ENCODE measurements at regions not wholly inside any gene's neighbourhood (a gene's known extent, or its start where the extent isn't known, plus 50 kb on each side); places are given as distances from the start of the nearest gene placed in this dataset.

DNA sequence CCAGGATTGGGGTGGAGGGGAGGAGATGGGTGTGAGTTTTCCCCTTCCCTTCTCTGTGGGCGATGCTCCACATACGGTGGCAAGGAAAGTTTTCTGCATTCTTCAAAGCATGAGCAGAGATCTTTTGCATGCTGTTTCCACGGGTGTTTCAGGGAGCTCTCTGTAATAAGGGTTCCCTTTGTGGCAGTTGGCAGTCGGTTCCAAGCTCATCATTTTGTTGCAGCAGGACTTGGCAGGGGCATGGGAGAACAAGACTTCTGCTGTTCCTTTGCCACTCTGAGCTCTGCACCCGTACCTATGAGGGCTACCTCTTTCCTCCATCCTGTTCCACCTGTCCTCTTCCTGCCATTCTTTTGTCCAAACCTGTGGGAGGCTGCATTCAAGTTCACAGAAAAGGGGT lies 71.3 kb upstream of the SPRED2 start (continued):
- TF ChIP-seq, protein P1, sequence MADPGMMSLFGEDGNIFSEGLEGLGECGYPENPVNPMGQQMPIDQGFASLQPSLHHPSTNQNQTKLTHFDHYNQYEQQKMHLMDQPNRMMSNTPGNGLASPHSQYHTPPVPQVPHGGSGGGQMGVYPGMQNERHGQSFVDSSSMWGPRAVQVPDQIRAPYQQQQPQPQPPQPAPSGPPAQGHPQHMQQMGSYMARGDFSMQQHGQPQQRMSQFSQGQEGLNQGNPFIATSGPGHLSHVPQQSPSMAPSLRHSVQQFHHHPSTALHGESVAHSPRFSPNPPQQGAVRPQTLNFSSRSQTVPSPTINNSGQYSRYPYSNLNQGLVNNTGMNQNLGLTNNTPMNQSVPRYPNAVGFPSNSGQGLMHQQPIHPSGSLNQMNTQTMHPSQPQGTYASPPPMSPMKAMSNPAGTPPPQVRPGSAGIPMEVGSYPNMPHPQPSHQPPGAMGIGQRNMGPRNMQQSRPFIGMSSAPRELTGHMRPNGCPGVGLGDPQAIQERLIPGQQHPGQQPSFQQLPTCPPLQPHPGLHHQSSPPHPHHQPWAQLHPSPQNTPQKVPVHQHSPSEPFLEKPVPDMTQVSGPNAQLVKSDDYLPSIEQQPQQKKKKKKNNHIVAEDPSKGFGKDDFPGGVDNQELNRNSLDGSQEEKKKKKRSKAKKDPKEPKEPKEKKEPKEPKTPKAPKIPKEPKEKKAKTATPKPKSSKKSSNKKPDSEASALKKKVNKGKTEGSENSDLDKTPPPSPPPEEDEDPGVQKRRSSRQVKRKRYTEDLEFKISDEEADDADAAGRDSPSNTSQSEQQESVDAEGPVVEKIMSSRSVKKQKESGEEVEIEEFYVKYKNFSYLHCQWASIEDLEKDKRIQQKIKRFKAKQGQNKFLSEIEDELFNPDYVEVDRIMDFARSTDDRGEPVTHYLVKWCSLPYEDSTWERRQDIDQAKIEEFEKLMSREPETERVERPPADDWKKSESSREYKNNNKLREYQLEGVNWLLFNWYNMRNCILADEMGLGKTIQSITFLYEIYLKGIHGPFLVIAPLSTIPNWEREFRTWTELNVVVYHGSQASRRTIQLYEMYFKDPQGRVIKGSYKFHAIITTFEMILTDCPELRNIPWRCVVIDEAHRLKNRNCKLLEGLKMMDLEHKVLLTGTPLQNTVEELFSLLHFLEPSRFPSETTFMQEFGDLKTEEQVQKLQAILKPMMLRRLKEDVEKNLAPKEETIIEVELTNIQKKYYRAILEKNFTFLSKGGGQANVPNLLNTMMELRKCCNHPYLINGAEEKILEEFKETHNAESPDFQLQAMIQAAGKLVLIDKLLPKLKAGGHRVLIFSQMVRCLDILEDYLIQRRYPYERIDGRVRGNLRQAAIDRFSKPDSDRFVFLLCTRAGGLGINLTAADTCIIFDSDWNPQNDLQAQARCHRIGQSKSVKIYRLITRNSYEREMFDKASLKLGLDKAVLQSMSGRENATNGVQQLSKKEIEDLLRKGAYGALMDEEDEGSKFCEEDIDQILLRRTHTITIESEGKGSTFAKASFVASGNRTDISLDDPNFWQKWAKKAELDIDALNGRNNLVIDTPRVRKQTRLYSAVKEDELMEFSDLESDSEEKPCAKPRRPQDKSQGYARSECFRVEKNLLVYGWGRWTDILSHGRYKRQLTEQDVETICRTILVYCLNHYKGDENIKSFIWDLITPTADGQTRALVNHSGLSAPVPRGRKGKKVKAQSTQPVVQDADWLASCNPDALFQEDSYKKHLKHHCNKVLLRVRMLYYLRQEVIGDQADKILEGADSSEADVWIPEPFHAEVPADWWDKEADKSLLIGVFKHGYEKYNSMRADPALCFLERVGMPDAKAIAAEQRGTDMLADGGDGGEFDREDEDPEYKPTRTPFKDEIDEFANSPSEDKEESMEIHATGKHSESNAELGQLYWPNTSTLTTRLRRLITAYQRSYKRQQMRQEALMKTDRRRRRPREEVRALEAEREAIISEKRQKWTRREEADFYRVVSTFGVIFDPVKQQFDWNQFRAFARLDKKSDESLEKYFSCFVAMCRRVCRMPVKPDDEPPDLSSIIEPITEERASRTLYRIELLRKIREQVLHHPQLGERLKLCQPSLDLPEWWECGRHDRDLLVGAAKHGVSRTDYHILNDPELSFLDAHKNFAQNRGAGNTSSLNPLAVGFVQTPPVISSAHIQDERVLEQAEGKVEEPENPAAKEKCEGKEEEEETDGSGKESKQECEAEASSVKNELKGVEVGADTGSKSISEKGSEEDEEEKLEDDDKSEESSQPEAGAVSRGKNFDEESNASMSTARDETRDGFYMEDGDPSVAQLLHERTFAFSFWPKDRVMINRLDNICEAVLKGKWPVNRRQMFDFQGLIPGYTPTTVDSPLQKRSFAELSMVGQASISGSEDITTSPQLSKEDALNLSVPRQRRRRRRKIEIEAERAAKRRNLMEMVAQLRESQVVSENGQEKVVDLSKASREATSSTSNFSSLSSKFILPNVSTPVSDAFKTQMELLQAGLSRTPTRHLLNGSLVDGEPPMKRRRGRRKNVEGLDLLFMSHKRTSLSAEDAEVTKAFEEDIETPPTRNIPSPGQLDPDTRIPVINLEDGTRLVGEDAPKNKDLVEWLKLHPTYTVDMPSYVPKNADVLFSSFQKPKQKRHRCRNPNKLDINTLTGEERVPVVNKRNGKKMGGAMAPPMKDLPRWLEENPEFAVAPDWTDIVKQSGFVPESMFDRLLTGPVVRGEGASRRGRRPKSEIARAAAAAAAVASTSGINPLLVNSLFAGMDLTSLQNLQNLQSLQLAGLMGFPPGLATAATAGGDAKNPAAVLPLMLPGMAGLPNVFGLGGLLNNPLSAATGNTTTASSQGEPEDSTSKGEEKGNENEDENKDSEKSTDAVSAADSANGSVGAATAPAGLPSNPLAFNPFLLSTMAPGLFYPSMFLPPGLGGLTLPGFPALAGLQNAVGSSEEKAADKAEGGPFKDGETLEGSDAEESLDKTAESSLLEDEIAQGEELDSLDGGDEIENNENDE (IDR thresholded peaks at IDR 0.05; ENCODE audit: insufficient replicate concordance, low read length): no peak
- no peak for TF ChIP-seq TBP (IDR thresholded peaks at IDR 0.05; ENCODE audit: low read depth, low read length)
- TF ChIP-seq, protein P2, sequence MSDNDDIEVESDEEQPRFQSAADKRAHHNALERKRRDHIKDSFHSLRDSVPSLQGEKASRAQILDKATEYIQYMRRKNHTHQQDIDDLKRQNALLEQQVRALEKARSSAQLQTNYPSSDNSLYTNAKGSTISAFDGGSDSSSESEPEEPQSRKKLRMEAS (IDR thresholded peaks at IDR 0.05): no peak
